ENCODE measurements at regions not wholly inside any gene's neighbourhood (a gene's known extent, or its start where the extent isn't known, plus 50 kb on each side); places are given as distances from the start of the nearest gene placed in this dataset.
A peak's percentile ranks its signal among the peaks of the same experiment; 100 is the strongest.

- WGBS (ENCODE audit: insufficient coverage): 100% methylated on average over 4 of the region's 5 CpGs
- ChIA-PET CTCF (no interaction called here), POLR2A (no interaction called here)
- Histone ChIP-seq H3K4me3 (ENCODE audit: control insufficient read depth in 1 of 7, extremely low read depth in 1 of 7, insufficient read depth in 4 of 7, low read depth in 2 of 7, low read length in 6 of 7) (no peak overlapping the region), H3K36me3 (ENCODE audit: control insufficient read depth in 4 of 4, insufficient read depth in 4 of 4, low read length in 3 of 4) (no peaks in the 10 kb centered on the region), H3K27ac (ENCODE audit: insufficient read depth in 1 of 2, low read depth in 1 of 2, low read length in 2 of 2, poor library complexity in 1 of 2, severe bottlenecking in 2 of 2) (no peak overlapping the region), H3K9me3 (ENCODE audit: control extremely low read depth in 1 of 5, control insufficient read depth in 4 of 5, insufficient read depth in 2 of 5, low read depth in 1 of 5, low read length in 4 of 5) (no peaks in the 10 kb centered on the region), H3K4me1 (ENCODE audit: control extremely low read depth in 1 of 4, control insufficient read depth in 4 of 4, insufficient read depth in 4 of 4, low read length in 3 of 4) (peaks cover 0 to 2% (median 0%) of the 10 kb centered on the region in 4 experiments), H3K27me3 (replicated peaks in 2 of 5; ENCODE audit: control insufficient read depth in 4 of 5, insufficient read depth in 5 of 5, low read length in 4 of 5) (peaks cover 5 to 20% (median 16%) of the 10 kb centered on the region in 5 experiments)
- DNase-seq: no peak
Measured at GRCh38 chr4:164378361-164378760, 375.6 kb upstream of the SMIM31 start.

- POLR2A ChIA-PET: no interaction called here
- WGBS (ENCODE audit: insufficient coverage): 86% methylated on average over 2 of the region's 3 CpGs
- H3K4me1 ChIP-seq (ENCODE audit: control extremely low read depth in 1 of 4, control insufficient read depth in 4 of 4, insufficient read depth in 4 of 4, low read length in 3 of 4): peaks cover 0 to 2% (median 0%) of the 10 kb centered on the region in 4 experiments
- H3K4me3 ChIP-seq (ENCODE audit: control insufficient read depth in 1 of 7, extremely low read depth in 1 of 7, insufficient read depth in 4 of 7, low read depth in 2 of 7, low read length in 6 of 7): no peak overlapping the region
- H3K9me3 ChIP-seq (ENCODE audit: control extremely low read depth in 1 of 5, control insufficient read depth in 4 of 5, insufficient read depth in 2 of 5, low read depth in 1 of 5, low read length in 4 of 5): no peaks in the 10 kb centered on the region
- no peaks in the 10 kb centered on the region for H3K36me3 ChIP-seq (ENCODE audit: control insufficient read depth in 4 of 4, insufficient read depth in 4 of 4, low read length in 3 of 4)
- no peak overlapping the region for H3K27ac ChIP-seq (ENCODE audit: insufficient read depth in 1 of 2, low read depth in 1 of 2, low read length in 2 of 2, poor library complexity in 1 of 2, severe bottlenecking in 2 of 2)
- peaks cover 8 to 33% (median 16%) of the 10 kb centered on the region in 5 experiments for H3K27me3 ChIP-seq (replicated peaks in 2 of 5; ENCODE audit: control insufficient read depth in 4 of 5, insufficient read depth in 5 of 5, low read length in 4 of 5)
- CTCF ChIA-PET: no interaction called here
- no peak for DNase-seq
Measured at GRCh38 chr4:164379694-164380093, 374.2 kb upstream of the SMIM31 start.

- 90% methylated on average over 2 of the region's 3 CpGs for WGBS (ENCODE audit: insufficient coverage)
- ChIA-PET CTCF (no interaction called here), POLR2A (no interaction called here)
- no peak overlapping the region for H3K4me3 ChIP-seq (ENCODE audit: control insufficient read depth in 1 of 7, extremely low read depth in 1 of 7, insufficient read depth in 4 of 7, low read depth in 2 of 7, low read length in 6 of 7)
- H3K27me3 ChIP-seq (replicated peaks in 2 of 5; ENCODE audit: control insufficient read depth in 4 of 5, insufficient read depth in 5 of 5, low read length in 4 of 5): peaks cover 12 to 42% (median 19%) of the 10 kb centered on the region in 5 experiments
- H3K36me3 ChIP-seq (ENCODE audit: control insufficient read depth in 4 of 4, insufficient read depth in 4 of 4, low read length in 3 of 4): no peaks in the 10 kb centered on the region
- H3K27ac ChIP-seq (ENCODE audit: insufficient read depth in 1 of 2, low read depth in 1 of 2, low read length in 2 of 2, poor library complexity in 1 of 2, severe bottlenecking in 2 of 2): no peak overlapping the region
- no peak for DNase-seq
- peaks cover 0 to 2% (median 0%) of the 10 kb centered on the region in 4 experiments for H3K4me1 ChIP-seq (ENCODE audit: control extremely low read depth in 1 of 4, control insufficient read depth in 4 of 4, insufficient read depth in 4 of 4, low read length in 3 of 4)
- no peaks in the 10 kb centered on the region for H3K9me3 ChIP-seq (ENCODE audit: control extremely low read depth in 1 of 5, control insufficient read depth in 4 of 5, insufficient read depth in 2 of 5, low read depth in 1 of 5, low read length in 4 of 5)
Measured at GRCh38 chr4:164381859-164382258, 372.1 kb upstream of the SMIM31 start.

GRCh38 chr4:164383058-164383357 is 370.9 kb upstream of the SMIM31 start:
- Histone ChIP-seq H3K36me3 (ENCODE audit: control insufficient read depth in 4 of 4, insufficient read depth in 4 of 4, low read length in 3 of 4) (no peaks in the 10 kb centered on the region), H3K27ac (ENCODE audit: insufficient read depth in 1 of 2, low read depth in 1 of 2, low read length in 2 of 2, poor library complexity in 1 of 2, severe bottlenecking in 2 of 2) (no peak overlapping the region), H3K4me3 (ENCODE audit: control insufficient read depth in 1 of 7, extremely low read depth in 1 of 7, insufficient read depth in 4 of 7, low read depth in 2 of 7, low read length in 6 of 7) (peak overlapping the region in 2 of 7 experiments; percentile 13 to 17), H3K9me3 (ENCODE audit: control extremely low read depth in 1 of 5, control insufficient read depth in 4 of 5, insufficient read depth in 2 of 5, low read depth in 1 of 5, low read length in 4 of 5) (no peaks in the 10 kb centered on the region), H3K4me1 (ENCODE audit: control extremely low read depth in 1 of 4, control insufficient read depth in 4 of 4, insufficient read depth in 4 of 4, low read length in 3 of 4) (peaks cover 0 to 2% (median 0%) of the 10 kb centered on the region in 4 experiments), H3K27me3 (replicated peaks in 2 of 5; ENCODE audit: control insufficient read depth in 4 of 5, insufficient read depth in 5 of 5, low read length in 4 of 5) (peaks cover 12 to 42% (median 19%) of the 10 kb centered on the region in 5 experiments)
- DNase-seq: no peak
- ChIA-PET CTCF (no interaction called here), POLR2A (no interaction called here)
- WGBS (ENCODE audit: insufficient coverage): 2% methylated on average over 15 of the region's 15 CpGs

- Histone ChIP-seq H3K27ac (ENCODE audit: insufficient read depth in 1 of 2, low read depth in 1 of 2, low read length in 2 of 2, poor library complexity in 1 of 2, severe bottlenecking in 2 of 2) (no peak overlapping the region), H3K4me1 (ENCODE audit: control extremely low read depth in 1 of 4, control insufficient read depth in 4 of 4, insufficient read depth in 4 of 4, low read length in 3 of 4) (peaks cover 0 to 2% (median 0%) of the 10 kb centered on the region in 4 experiments), H3K27me3 (replicated peaks in 2 of 5; ENCODE audit: control insufficient read depth in 4 of 5, insufficient read depth in 5 of 5, low read length in 4 of 5) (peaks cover 12 to 42% (median 19%) of the 10 kb centered on the region in 5 experiments), H3K36me3 (ENCODE audit: control insufficient read depth in 4 of 4, insufficient read depth in 4 of 4, low read length in 3 of 4) (no peaks in the 10 kb centered on the region), H3K9me3 (ENCODE audit: control extremely low read depth in 1 of 5, control insufficient read depth in 4 of 5, insufficient read depth in 2 of 5, low read depth in 1 of 5, low read length in 4 of 5) (no peaks in the 10 kb centered on the region), H3K4me3 (ENCODE audit: control insufficient read depth in 1 of 7, extremely low read depth in 1 of 7, insufficient read depth in 4 of 7, low read depth in 2 of 7, low read length in 6 of 7) (peak overlapping the region in 3 of 7 experiments; percentile 10 to 17 (median 13))
- 3% methylated on average over 53 of the region's 65 CpGs for WGBS (ENCODE audit: insufficient coverage)
- ChIA-PET CTCF (no interaction called here), POLR2A (no interaction called here)
- peak in 2 of 3 donors; percentile 3 to 5 for DNase-seq
Measured at GRCh38 chr4:164383358-164384220, 370.3 kb upstream of the SMIM31 start.

- WGBS (ENCODE audit: insufficient coverage): 72% methylated on average over 8 of the region's 8 CpGs
- ChIA-PET CTCF (no interaction called here), POLR2A (no interaction called here)
- Histone ChIP-seq H3K36me3 (ENCODE audit: control insufficient read depth in 4 of 4, insufficient read depth in 4 of 4, low read length in 3 of 4) (no peaks in the 10 kb centered on the region), H3K4me1 (ENCODE audit: control extremely low read depth in 1 of 4, control insufficient read depth in 4 of 4, insufficient read depth in 4 of 4, low read length in 3 of 4) (peaks cover 0 to 2% (median 0%) of the 10 kb centered on the region in 4 experiments), H3K27me3 (replicated peaks in 2 of 5; ENCODE audit: control insufficient read depth in 4 of 5, insufficient read depth in 5 of 5, low read length in 4 of 5) (peaks cover 12 to 42% (median 19%) of the 10 kb centered on the region in 5 experiments), H3K4me3 (ENCODE audit: control insufficient read depth in 1 of 7, extremely low read depth in 1 of 7, insufficient read depth in 4 of 7, low read depth in 2 of 7, low read length in 6 of 7) (no peak overlapping the region), H3K9me3 (ENCODE audit: control extremely low read depth in 1 of 5, control insufficient read depth in 4 of 5, insufficient read depth in 2 of 5, low read depth in 1 of 5, low read length in 4 of 5) (no peaks in the 10 kb centered on the region), H3K27ac (ENCODE audit: insufficient read depth in 1 of 2, low read depth in 1 of 2, low read length in 2 of 2, poor library complexity in 1 of 2, severe bottlenecking in 2 of 2) (no peak overlapping the region)
- no peak for DNase-seq
Measured at GRCh38 chr4:164384416-164384815, 369.5 kb upstream of the SMIM31 start.

GRCh38 chr4:164396439-164396838 is 357.5 kb upstream of the SMIM31 start:
- Histone ChIP-seq H3K4me1 (ENCODE audit: control extremely low read depth in 1 of 4, control insufficient read depth in 4 of 4, insufficient read depth in 4 of 4, low read length in 3 of 4) (no peaks in the 10 kb centered on the region), H3K9me3 (ENCODE audit: control extremely low read depth in 1 of 5, control insufficient read depth in 4 of 5, insufficient read depth in 2 of 5, low read depth in 1 of 5, low read length in 4 of 5) (no peaks in the 10 kb centered on the region), H3K27ac (ENCODE audit: insufficient read depth in 1 of 2, low read depth in 1 of 2, low read length in 2 of 2, poor library complexity in 1 of 2, severe bottlenecking in 2 of 2) (no peak overlapping the region), H3K4me3 (ENCODE audit: control insufficient read depth in 1 of 7, extremely low read depth in 1 of 7, insufficient read depth in 4 of 7, low read depth in 2 of 7, low read length in 6 of 7) (no peak overlapping the region), H3K27me3 (replicated peaks in 2 of 5; ENCODE audit: control insufficient read depth in 4 of 5, insufficient read depth in 5 of 5, low read length in 4 of 5) (no peaks in the 10 kb centered on the region), H3K36me3 (ENCODE audit: control insufficient read depth in 4 of 4, insufficient read depth in 4 of 4, low read length in 3 of 4) (no peaks in the 10 kb centered on the region)
- 93% methylated on average over 2 of the region's 4 CpGs for WGBS (ENCODE audit: insufficient coverage)
- POLR2A ChIA-PET: no interaction called here
- CTCF ChIA-PET: interaction anchor here (1.6 kb wide), 1 partner anchor 10 kb away, joined by 4 read pairs; no protein-coding TSS in a partner anchor
- DNase-seq: no peak

Data from common myeloid progenitor, CD34-positive (primary cell).